ENCODE measurements at regions not wholly inside any gene's neighbourhood (a gene's known extent, or its start where the extent isn't known, plus 50 kb on each side); places are given as distances from the start of the nearest gene placed in this dataset.

- DNase-seq = no peak
Observed at GRCh38 chr6:92710048-92710447, 709.3 kb downstream of the EPHA7 start.

- DNase-seq = no peak
Observed at GRCh38 chr6:92708945-92709344, 710.4 kb downstream of the EPHA7 start.

GRCh38 chr6:92708270-92708669, 711.1 kb downstream of the EPHA7 start:
- no peak for DNase-seq

- DNase-seq = no peak
Observed at GRCh38 chr6:92706976-92707375, 712.4 kb downstream of the EPHA7 start.

GRCh38 chr6:92701425-92702096, 717.8 kb downstream of the EPHA7 start:
- no peak for DNase-seq

- DNase-seq = no peak
Observed at GRCh38 chr6:92700411-92700810, 718.9 kb downstream of the EPHA7 start.

- DNase-seq = no peak
Observed at GRCh38 chr6:92690997-92691599, 728.3 kb downstream of the EPHA7 start.

- peak; percentile 44 to 57 for DNase-seq
Observed at GRCh38 chr6:92688342-92688741, 731.0 kb downstream of the EPHA7 start.

- DNase-seq = peak; percentile 14 to 53
Observed at GRCh38 chr6:92687278-92687677, 732.1 kb downstream of the EPHA7 start.

GRCh38 chr6:92684386-92684785, 735.0 kb downstream of the EPHA7 start:
- DNase-seq = no peak

- DNase-seq = no peak
Observed at GRCh38 chr6:92683748-92684147, 735.6 kb downstream of the EPHA7 start.

- no peak for DNase-seq
Observed at GRCh38 chr6:92682516-92683398, 736.6 kb downstream of the EPHA7 start.

- no peak for DNase-seq
Observed at GRCh38 chr6:92681401-92681800, 738.0 kb downstream of the EPHA7 start.

- DNase-seq = peak; percentile 62 to 81
Observed at GRCh38 chr6:92671462-92671861, 747.9 kb downstream of the EPHA7 start.

GRCh38 chr6:92667843-92668242, 751.5 kb downstream of the EPHA7 start:
- no peak for DNase-seq

GRCh38 chr6:92648364-92649086, 770.8 kb downstream of the EPHA7 start:
- DNase-seq = no peak

- DNase-seq = no peak
Observed at GRCh38 chr6:92647630-92648029, 771.7 kb downstream of the EPHA7 start.

- peak; percentile 31 to 46 for DNase-seq
Observed at GRCh38 chr6:92644104-92644791, 775.1 kb downstream of the EPHA7 start.

- DNase-seq = no peak
Observed at GRCh38 chr6:92635553-92636153, 783.7 kb downstream of the EPHA7 start.

GRCh38 chr6:92634561-92634960, 784.8 kb downstream of the EPHA7 start:
- DNase-seq = no peak

GRCh38 chr6:92623431-92623830, 795.9 kb downstream of the EPHA7 start:
- DNase-seq = no peak

GRCh38 chr6:92617721-92618120, 801.6 kb downstream of the EPHA7 start:
- DNase-seq = no peak
